WERI-Rb-1 (cell line): ENCODE measurements at regions not wholly inside any gene's neighbourhood (a gene's known extent, or its start where the extent isn't known, plus 50 kb on each side); places are given as distances from the start of the nearest gene placed in this dataset.
"Not testable (repeated sequence)": the region's sequence is repeated elsewhere in the genome, so short reads cannot be mapped to it uniquely, and the experiment has no call there.

Experiments
- DNase-seq: peaks from one replicate; pipeline ENCODE4 v3.0.0-alpha.2; 2020
- H3K27ac ChIP-seq: fragments of 250-450 bp; sonication (Bioruptor Pico); 2 replicates; pipeline ENCODE4 v1.5.1; 2020; ENCODE audit warnings: mild to moderate bottlenecking, moderate library complexity
- H3K27me3 ChIP-seq: fragments of 250-450 bp; sonication (Bioruptor Pico); 2 replicates; pipeline ENCODE4 v1.5.1; 2021; ENCODE audit warnings: mild to moderate bottlenecking, low read depth, moderate library complexity; ENCODE audit not compliant: insufficient read depth, severe bottlenecking
- H3K36me3 ChIP-seq: fragments of 250-450 bp; sonication (Bioruptor Pico); 2 replicates; pipeline ENCODE4 v1.5.1; 2020; ENCODE audit warnings: mild to moderate bottlenecking, moderate library complexity
- H3K4me3 ChIP-seq: 2 replicates; pipeline ENCODE4 v1.5.1; 2011; ENCODE audit warnings: low read depth, mild to moderate bottlenecking, control low read depth, low read length
- H3K9me3 ChIP-seq: fragments of 250-450 bp; sonication (Bioruptor Pico); 2 replicates; pipeline ENCODE4 v1.5.1; 2021; ENCODE audit warnings: mild to moderate bottlenecking, moderate library complexity; ENCODE audit not compliant: severe bottlenecking
- TF ChIP-seq, protein P1 (sequence below): IDR thresholded peaks from 2 replicates; pipeline ENCODE4 v1.5.1; 2011; ENCODE audit warnings: low read depth, mild to moderate bottlenecking, control low read depth, inconsistent platforms, low read length

DNA sequence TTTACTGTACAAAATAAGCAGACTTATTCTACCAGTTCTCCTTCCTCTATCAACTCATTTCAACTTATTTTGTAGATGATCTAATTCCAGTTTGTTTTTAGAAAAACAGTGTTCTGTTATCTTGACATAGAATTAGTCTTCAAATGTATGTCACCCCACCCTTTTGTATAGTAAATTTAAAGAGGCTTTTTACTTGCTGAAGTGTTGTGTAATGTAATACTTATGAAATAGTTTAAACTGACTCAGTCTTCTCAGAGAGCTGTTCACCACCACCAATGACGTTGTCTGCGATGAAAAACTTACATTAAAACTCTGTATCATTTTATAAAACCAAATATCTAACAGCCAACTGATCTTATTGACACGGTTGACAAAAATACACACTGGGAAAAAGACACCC is 82.9 kb downstream of the RAP2B start:
- Histone ChIP-seq H3K36me3 (no peaks in the 10 kb centered on the region), H3K4me3 (no peak overlapping the region), H3K27me3 (no peaks in the 10 kb centered on the region), H3K27ac (no peak overlapping the region), H3K9me3 (no peaks in the 10 kb centered on the region)
- no peak for DNase-seq
- TF ChIP-seq, protein P1, sequence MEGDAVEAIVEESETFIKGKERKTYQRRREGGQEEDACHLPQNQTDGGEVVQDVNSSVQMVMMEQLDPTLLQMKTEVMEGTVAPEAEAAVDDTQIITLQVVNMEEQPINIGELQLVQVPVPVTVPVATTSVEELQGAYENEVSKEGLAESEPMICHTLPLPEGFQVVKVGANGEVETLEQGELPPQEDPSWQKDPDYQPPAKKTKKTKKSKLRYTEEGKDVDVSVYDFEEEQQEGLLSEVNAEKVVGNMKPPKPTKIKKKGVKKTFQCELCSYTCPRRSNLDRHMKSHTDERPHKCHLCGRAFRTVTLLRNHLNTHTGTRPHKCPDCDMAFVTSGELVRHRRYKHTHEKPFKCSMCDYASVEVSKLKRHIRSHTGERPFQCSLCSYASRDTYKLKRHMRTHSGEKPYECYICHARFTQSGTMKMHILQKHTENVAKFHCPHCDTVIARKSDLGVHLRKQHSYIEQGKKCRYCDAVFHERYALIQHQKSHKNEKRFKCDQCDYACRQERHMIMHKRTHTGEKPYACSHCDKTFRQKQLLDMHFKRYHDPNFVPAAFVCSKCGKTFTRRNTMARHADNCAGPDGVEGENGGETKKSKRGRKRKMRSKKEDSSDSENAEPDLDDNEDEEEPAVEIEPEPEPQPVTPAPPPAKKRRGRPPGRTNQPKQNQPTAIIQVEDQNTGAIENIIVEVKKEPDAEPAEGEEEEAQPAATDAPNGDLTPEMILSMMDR: no peak

GRCh38 chr3:153245661-153246060 is 83.6 kb downstream of the RAP2B start:
- Histone ChIP-seq H3K4me3 (no peak overlapping the region), H3K9me3 (no peaks in the 10 kb centered on the region), H3K27me3 (no peaks in the 10 kb centered on the region), H3K36me3 (no peaks in the 10 kb centered on the region), H3K27ac (no peak overlapping the region)
- TF ChIP-seq, protein P1: no peak
- DNase-seq: no peak

- no peak for DNase-seq
- TF ChIP-seq, protein P1: no peak
- no peak overlapping the region for H3K27ac ChIP-seq
Measured at GRCh38 chr3:153246331-153246730, 84.3 kb downstream of the RAP2B start.

GRCh38 chr3:153246806-153247205 is 84.8 kb downstream of the RAP2B start:
- no peak overlapping the region for H3K27ac ChIP-seq
- no peak for DNase-seq

More at GRCh38 chr3:153246331-153246730, 84.3 kb downstream of the RAP2B start:
- Histone ChIP-seq H3K36me3 (no peaks in the 10 kb centered on the region), H3K27me3 (no peaks in the 10 kb centered on the region), H3K4me3 (no peak overlapping the region), H3K9me3 (no peaks in the 10 kb centered on the region)

DNA sequence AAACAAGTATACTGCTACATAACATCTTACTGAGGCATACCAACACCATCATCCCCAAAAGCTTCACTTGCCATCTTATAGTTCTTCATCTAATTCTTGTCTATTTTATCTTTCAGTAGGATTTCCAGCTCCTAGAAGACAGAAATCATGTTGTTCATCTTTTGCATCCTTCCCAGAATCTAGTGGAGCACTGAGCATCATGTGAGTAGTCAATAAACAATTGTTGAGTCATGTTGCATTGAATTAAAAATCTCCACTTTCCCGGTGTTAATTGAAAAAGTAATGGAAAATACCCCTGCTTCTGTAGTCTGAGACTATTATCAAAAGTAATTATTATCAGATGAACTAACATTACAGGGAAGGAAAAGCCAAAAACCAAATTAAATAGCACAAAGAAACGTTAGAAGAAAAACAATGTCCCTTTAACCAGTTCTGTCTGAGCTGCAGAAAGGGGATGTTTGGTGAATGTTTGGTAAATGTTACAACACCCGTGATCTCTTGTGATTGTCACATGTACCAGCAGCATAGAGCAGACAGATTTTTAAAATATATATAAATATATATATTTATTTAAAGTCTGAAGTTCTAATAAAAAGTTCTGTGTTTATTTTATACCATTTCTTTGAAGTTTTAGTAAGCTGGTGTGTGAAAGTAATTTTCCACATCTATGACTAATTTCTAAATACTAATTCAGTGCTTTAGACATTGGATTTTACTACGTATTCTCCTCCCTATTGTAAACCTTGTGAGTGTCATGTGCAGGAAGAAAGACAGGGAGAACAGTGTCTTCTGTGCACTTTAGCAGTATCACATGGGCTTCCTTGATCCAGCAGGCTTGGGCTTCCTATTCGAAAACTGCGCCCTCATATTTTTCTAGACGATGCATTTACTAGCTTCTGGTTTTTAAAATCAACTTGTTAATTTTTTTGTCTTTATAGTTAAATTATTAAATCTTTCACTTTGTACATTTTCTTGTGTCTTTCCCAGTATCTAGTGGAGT is 85.6 kb downstream of the RAP2B start:
- no peak for DNase-seq
- H3K27ac ChIP-seq: no peak overlapping the region
- no peaks in the 10 kb centered on the region for H3K36me3 ChIP-seq

More at GRCh38 chr3:153246806-153247205, 84.8 kb downstream of the RAP2B start:
- Histone ChIP-seq H3K9me3 (no peaks in the 10 kb centered on the region), H3K27me3 (no peaks in the 10 kb centered on the region), H3K36me3 (no peaks in the 10 kb centered on the region), H3K4me3 (no peak overlapping the region)
- TF ChIP-seq, protein P1: no peak

DNA sequence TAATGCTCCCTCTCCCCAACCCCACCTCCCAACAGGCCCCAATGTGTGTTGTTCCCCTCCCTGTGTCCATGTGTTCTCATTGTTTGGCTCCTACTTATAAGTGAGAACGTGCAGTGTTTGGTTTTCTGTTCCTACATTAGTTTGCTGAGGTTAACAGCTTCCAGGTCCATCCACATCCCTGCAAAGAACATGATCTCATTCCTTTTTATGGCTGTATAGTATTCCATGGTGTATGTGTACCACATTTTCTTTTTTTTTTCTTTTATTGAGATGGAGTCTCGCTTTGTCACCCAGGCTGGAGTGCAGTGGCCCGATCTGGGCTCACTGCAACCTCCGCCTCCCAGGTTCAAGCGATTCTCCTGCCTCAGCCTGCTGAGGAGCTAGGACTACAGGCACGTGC is 86.8 kb downstream of the RAP2B start:
- H3K36me3 ChIP-seq, H3K27ac ChIP-seq, DNase-seq, H3K27me3 ChIP-seq, H3K9me3 ChIP-seq, H3K4me3 ChIP-seq: not testable (repeated sequence)

More for the DNA sequence above, 85.6 kb downstream of the RAP2B start:
- no peak overlapping the region for H3K4me3 ChIP-seq
- TF ChIP-seq, protein P1: no peak
- no peaks in the 10 kb centered on the region for H3K27me3 ChIP-seq
- no peaks in the 10 kb centered on the region for H3K9me3 ChIP-seq
